ENCODE measurements at regions not wholly inside any gene's neighbourhood (a gene's known extent, or its start where the extent isn't known, plus 50 kb on each side); places are given as distances from the start of the nearest gene placed in this dataset.
"Not testable (repeated sequence)": the region's sequence is repeated elsewhere in the genome, so short reads cannot be mapped to it uniquely, and the experiment has no call there.

DNA sequence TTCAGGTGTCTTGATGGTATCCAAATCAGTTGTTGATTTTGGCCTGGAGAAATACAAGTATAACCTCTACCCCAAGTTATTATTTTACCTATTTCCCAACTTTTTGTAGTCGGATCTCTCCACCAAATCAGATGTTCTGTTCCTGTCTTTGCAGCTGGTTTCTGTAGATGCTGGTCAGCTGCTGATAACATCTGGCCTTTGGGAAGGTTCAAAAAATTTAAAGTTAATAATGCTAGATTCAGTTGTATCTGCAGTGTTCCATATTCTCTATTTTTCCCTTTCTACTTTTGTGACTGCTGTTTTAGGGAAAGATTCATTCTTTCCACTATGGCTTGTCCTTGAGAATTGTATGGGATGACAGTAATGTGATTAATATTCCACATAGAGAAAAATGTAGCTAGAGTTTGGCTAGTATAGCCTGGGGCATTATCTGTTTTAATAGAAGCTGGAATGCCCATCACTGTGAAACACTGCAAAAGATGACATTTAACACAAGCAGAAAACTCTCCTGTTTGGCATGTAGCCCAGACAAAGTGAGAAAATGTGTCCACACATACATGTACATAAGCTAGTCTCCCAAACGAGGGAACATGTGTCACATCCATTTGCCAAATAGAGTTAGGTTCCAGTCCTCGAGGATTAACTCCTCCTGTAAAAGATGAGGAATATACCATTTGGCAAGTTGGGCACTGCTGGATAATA lies 99.2 kb downstream of the ZNF100 start:
- not testable (repeated sequence) for H3K9me3 ChIP-seq, H3K4me3 ChIP-seq, H3K27ac ChIP-seq, H3K4me1 ChIP-seq, ATAC-seq, H3K27me3 ChIP-seq, H3K36me3 ChIP-seq
- WGBS, 2 donors (ENCODE audit: low coverage in 1 of 2): 8 to 47% methylated on average over 3 of the region's 3 CpGs

DNA sequence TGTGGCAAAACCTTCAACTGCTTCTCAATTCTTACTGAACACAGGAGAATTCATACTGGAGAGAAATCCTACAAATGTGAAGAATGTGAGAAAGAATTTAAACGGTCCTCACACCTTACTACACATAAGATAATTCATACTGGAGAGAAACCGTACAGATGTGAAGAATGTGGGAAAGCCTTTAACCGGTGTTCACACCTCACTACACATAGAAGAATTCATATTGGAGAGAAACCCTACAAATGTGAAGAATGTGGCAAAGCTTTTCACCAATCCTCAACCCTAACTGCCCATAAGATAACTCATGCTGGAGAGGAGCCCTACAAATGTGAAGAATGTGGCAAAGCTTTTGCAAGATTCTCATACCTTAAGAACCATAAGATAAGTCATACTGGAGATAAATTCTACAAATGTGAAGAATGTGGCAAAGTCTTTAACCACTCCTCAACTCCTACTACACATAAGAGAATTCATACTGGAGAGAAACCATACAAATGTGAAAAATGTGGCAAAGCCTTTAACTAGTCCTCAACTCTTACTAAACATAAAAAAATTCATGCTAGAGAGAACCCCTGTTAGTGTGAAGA lies 111.7 kb downstream of the ZNF100 start:
- Histone ChIP-seq H3K36me3 (no peaks in the 10 kb centered on the region), H3K4me3 (no peak overlapping the region), H3K9me3 (no peaks in the 10 kb centered on the region), H3K27me3 (no peaks in the 10 kb centered on the region), H3K27ac (no peak overlapping the region), H3K4me1 (no peaks in the 10 kb centered on the region)
- TF ChIP-seq POLR2AphosphoS5 (IDR thresholded peaks at IDR 0.05): no peak
- TF ChIP-seq, protein P1, sequence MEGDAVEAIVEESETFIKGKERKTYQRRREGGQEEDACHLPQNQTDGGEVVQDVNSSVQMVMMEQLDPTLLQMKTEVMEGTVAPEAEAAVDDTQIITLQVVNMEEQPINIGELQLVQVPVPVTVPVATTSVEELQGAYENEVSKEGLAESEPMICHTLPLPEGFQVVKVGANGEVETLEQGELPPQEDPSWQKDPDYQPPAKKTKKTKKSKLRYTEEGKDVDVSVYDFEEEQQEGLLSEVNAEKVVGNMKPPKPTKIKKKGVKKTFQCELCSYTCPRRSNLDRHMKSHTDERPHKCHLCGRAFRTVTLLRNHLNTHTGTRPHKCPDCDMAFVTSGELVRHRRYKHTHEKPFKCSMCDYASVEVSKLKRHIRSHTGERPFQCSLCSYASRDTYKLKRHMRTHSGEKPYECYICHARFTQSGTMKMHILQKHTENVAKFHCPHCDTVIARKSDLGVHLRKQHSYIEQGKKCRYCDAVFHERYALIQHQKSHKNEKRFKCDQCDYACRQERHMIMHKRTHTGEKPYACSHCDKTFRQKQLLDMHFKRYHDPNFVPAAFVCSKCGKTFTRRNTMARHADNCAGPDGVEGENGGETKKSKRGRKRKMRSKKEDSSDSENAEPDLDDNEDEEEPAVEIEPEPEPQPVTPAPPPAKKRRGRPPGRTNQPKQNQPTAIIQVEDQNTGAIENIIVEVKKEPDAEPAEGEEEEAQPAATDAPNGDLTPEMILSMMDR (IDR thresholded peaks at IDR 0.05): no peak
- TF ChIP-seq EP300 (IDR thresholded peaks at IDR 0.05): no peak
- TF ChIP-seq POLR2A (IDR thresholded peaks at IDR 0.05): no peak
- ATAC-seq: no peak
- 86 to 93% methylated on average over 2 to 3 of the region's 3 CpGs for WGBS, 2 donors (ENCODE audit: low coverage in 1 of 2)

DNA sequence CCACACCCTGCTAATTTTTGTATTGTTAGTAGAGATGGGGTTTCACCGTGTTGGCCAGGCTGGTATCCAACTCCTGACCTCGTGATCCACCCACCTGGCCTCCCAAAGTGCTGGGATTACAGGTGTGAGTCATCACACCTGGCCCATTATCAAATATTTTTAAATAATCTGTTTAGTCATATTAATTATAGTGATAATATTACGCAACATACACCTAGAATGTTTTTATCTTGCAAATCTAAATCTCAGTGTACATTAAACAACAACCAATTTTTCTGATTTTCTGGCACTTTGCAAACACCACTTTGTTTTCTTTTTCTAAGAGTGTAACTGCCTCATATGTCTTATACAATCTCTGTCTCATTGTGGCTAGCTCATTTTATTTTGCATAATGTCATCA lies 115.9 kb downstream of the ZNF100 start:
- H3K4me3 ChIP-seq, H3K9me3 ChIP-seq, H3K36me3 ChIP-seq, H3K27ac ChIP-seq, H3K27me3 ChIP-seq, H3K4me1 ChIP-seq, ATAC-seq: not testable (repeated sequence)
- WGBS, 2 donors (ENCODE audit: low coverage in 1 of 2): 33 to 48% methylated on average over 3 of the region's 3 CpGs

DNA sequence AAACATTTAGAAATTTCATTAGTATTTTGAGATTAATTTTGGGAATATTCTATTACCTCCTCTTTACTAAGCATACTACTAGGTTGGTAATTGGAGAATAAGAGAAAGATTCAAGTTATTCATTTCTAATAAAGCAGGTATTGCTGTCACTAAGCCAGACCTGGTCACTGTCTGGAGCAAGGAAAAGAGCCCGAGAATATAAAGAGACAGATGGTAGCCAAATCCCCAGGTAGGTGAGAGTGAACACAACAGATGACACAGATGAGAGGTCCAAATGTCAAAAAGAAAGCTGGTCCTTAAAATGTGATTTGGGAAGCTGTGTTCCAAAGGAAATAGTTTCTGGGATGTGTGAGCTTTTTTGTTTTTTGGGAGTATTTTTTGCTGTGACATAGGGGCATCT lies 128.6 kb downstream of the ZNF100 start:
- H3K27me3 ChIP-seq: no peaks in the 10 kb centered on the region
- no peaks in the 10 kb centered on the region for H3K36me3 ChIP-seq
- no peaks in the 10 kb centered on the region for H3K9me3 ChIP-seq
- no peak for ATAC-seq
- WGBS, 2 donors (ENCODE audit: low coverage in 1 of 2): 57 to 100% methylated on average over 1 of the region's 1 CpG
- TF ChIP-seq, protein P1 (IDR thresholded peaks at IDR 0.05): no peak
- TF ChIP-seq POLR2A (IDR thresholded peaks at IDR 0.05): no peak
- TF ChIP-seq EP300 (IDR thresholded peaks at IDR 0.05): no peak
- no peak for TF ChIP-seq POLR2AphosphoS5 (IDR thresholded peaks at IDR 0.05)
- H3K4me3 ChIP-seq: no peak overlapping the region
- H3K4me1 ChIP-seq: no peaks in the 10 kb centered on the region
- H3K27ac ChIP-seq: no peak overlapping the region

DNA sequence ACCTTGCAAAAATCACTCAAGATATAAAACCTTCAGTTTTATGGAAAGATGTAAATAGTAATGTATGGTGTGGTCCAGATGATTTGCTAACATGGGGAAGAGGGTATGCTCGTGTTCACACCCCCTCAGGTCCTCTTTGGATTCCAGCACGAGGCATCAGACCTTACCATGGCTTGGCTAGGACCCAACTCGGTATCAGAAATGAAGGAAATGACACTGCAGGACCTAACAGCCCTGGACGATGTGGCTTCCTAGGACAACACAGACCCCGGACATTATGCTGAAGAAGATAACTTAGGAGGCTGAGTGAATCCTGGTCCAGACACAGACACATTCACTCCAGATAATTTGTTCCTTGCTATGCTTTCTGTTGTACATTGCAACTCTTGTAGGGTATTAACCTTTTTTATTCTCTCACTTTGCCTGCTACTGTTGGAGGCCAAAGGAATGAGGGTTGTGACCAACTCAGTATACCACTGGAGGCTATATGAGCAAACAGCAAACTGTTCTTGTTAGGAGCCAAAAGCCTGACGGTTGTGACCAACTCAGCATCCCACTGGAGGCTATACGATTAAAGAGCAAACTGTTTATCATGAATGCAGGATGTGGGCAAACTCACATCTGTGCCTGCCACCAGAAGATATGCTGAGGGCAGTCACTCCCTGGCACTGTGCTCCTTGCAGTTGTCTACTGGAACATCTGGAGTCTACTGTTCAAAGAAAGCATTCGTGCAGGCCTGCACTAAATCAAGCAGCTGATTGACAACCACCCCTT lies 121.7 kb downstream of the ZNF429 start:
- no peak for ATAC-seq
- no peak overlapping the region for H3K4me3 ChIP-seq
- no peaks in the 10 kb centered on the region for H3K36me3 ChIP-seq
- TF ChIP-seq EP300 (IDR thresholded peaks at IDR 0.05) (no peak), POLR2AphosphoS5 (IDR thresholded peaks at IDR 0.05) (no peak), POLR2A (IDR thresholded peaks at IDR 0.05) (no peak)
- TF ChIP-seq, protein P1 (IDR thresholded peaks at IDR 0.05): no peak
- no peaks in the 10 kb centered on the region for H3K4me1 ChIP-seq
- no peaks in the 10 kb centered on the region for H3K27me3 ChIP-seq
- no peaks in the 10 kb centered on the region for H3K9me3 ChIP-seq
- 66 to 68% methylated on average over 5 to 6 of the region's 8 CpGs for WGBS, 2 donors (ENCODE audit: low coverage in 1 of 2)
- H3K27ac ChIP-seq: no peak overlapping the region

DNA sequence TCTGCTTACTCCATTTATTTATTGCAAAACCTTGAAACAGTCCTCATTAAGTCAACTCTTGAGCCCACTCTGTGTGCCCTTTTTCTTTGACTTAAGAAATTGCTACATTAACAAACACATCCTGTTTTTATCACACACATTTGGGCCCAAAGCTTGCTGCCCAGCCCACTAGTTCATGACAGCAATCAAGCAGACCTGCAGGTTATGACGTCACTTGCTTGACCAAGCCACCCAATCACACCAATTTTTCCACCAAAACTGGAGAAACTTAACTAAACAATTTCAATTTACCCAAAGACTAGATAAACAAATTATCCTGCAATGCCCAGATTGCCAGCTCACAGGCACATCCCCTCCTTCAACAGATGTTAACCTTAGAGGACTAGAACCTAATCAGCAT lies 120.7 kb downstream of the ZNF429 start:
- Histone ChIP-seq H3K36me3 (no peaks in the 10 kb centered on the region), H3K27me3 (no peaks in the 10 kb centered on the region), H3K9me3 (no peaks in the 10 kb centered on the region), H3K27ac (no peak overlapping the region), H3K4me3 (no peak overlapping the region), H3K4me1 (no peaks in the 10 kb centered on the region)
- WGBS, 2 donors (ENCODE audit: low coverage in 1 of 2): 0% methylated on average over 1 of the region's 1 CpG; no CpG with 5 or more reads in 1 of the 2 donors
- no peak for ATAC-seq
- TF ChIP-seq EP300 (IDR thresholded peaks at IDR 0.05): no peak
- TF ChIP-seq POLR2AphosphoS5 (IDR thresholded peaks at IDR 0.05): no peak
- TF ChIP-seq, protein P1 (IDR thresholded peaks at IDR 0.05): no peak
